Heart left ventricle (tissue), 16 donors: ENCODE measurements at regions not wholly inside any gene's neighbourhood (a gene's known extent, or its start where the extent isn't known, plus 50 kb on each side); places are given as distances from the start of the nearest gene placed in this dataset.

ENCODE experiments used
- ATAC-seq, 4 donors: fragments of 200-7000 bp; cut with Tn5 transposase; one replicate each; pipeline ENCODE4 v1.9.1; 2020 to 2022; ENCODE audit warnings: moderate library complexity in 4 of 4, mild to moderate bottlenecking in 3 of 4, moderate number of reproducible peaks in 1 of 4
- DNase-seq, 5 donors: peaks; one replicate each; pipeline ENCODE4 v3.0.0-alpha.2; 2020
- H3K27ac ChIP-seq, 12 donors: fragments of 200-600 bp; sonication (generic) in 4 of 12; one replicate each; pipeline versions ENCODE4 v1.5.0 to v1.8.0; 2016 to 2022; ENCODE audit warnings: mild to moderate bottlenecking in 2 of 12
- H3K27me3 ChIP-seq, 9 donors: fragments of 200-600 bp; sonication (generic) in 2 of 9; one replicate each; pipeline versions ENCODE4 v1.5.1 to v1.8.0; 2016 to 2022; ENCODE audit warnings: mild to moderate bottlenecking in 3 of 9
- H3K36me3 ChIP-seq, 9 donors: fragments of 200-600 bp; sonication (generic) in 2 of 9; one replicate each; pipeline versions ENCODE4 v1.5.0 to v1.8.0; 2018 to 2022; ENCODE audit warnings: mild to moderate bottlenecking in 2 of 9
- H3K4me1 ChIP-seq, 12 donors: fragments of 200-600 bp; sonication (generic) in 4 of 12; one replicate each; pipeline versions ENCODE4 v1.5.0 to v1.8.0; 2016 to 2022; ENCODE audit warnings: mild to moderate bottlenecking in 3 of 12
- H3K4me3 ChIP-seq, 12 donors: fragments of 200-600 bp; sonication (generic) in 4 of 12; one replicate each; pipeline versions ENCODE4 v1.5.0 to v1.8.0; 2017 to 2022; ENCODE audit warnings: mild to moderate bottlenecking in 9 of 12, moderate library complexity in 4 of 12
- H3K9me3 ChIP-seq, 12 donors: fragments of 200-600 bp; sonication (generic) in 4 of 12; one replicate each; pipeline versions ENCODE4 v1.5.0 to v1.8.0; 2016 to 2022; ENCODE audit warnings: mild to moderate bottlenecking in 1 of 12
- POLR2A ChIP-seq, 2 donors: fragments of 450-650 bp; IDR thresholded peaks; one replicate each; pipeline ENCODE4 v1.6.1; 2017; ENCODE audit warnings: antibody characterized with exemption in 2 of 2, mild to moderate bottlenecking in 2 of 2, moderate library complexity in 2 of 2
- WGBS, 4 donors: extraction: QIAGEN DNeasy Blood & Tissue Kit in 2 of 4; methylation state at CpG; one replicate each; pipeline versions ENCODE4 v1.1.5 to v1.1.7; 2013 to 2018; 5-methylcytosine and 5-hydroxymethylcytosine counted together
- intact Hi-C, 10 donors: fragments of 100-400 bp; cut with DNase I; formaldehyde crosslinking; loops; one replicate each; pipeline versions ENCODE4 v1.11.1 to v1.14.2; 2022
- TF ChIP-seq, protein P1 (sequence below), 12 donors: fragments of 200-600 bp; sonication (generic) in 4 of 12; IDR thresholded peaks; one replicate each; pipeline versions ENCODE4 v1.5.0 to v1.8.0; 2018 to 2022; ENCODE audit warnings: antibody characterized with exemption in 12 of 12, mild to moderate bottlenecking in 5 of 12
- donor health status: ischemic (EF 13 %, LVEDD 7.1; RV severe dilation, severe dysfunction).
- donor health status: healthy with polysubstance abuse.
- donor health status: DM: no; HTN: yes; CAD: no.
- donor health status: DM: no; HTN: no; CAD: no.
- donor health status: ischemic (EF 25% LVEDD 6.9; RV normal size, moderate dysfunction).
- donor health status: ischemic (EF 25% LVEDD 5.7; RV mildly dilated, moderate dysfunction).
- donor health status: healthy.
- donor health status: DM: yes; HTN: yes; CAD: no.
- donor health status: ischemic (EF 35%, LVEDD 5.7; RV mildly dilated, moderate dysfunction).
- donor health status: nonischemic (EF 11% LVEDD 7.7; RV severe dilation, severe dysfunction).
- donor health status: DM: yes; HTN: yes; CAD: no.
- donor health status: PGD.
- donor health status: ischemic (EF 29% LVEDD 5.4; RV normal size, mild dysfunction).
- donor health status: nonischemic (EF 23%, LVEDD 6.1; RV moderate dilation, normal function).

DNA sequence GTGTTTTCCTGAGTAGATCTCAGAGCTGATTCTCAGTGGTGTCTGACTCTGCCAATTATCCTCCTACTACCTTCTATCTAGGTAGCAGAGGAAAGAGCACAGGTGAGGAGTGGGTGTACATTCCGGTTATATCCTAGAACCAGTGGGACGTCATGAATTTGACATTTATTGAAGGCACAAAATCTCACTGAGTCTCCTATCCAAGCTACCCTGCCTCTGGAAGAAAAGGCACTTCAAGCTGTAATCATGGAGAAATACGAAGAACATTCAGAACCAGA lies 952.2 kb downstream of the TUSC7 start:
- WGBS, 4 donors, result 82 to 89% (median 87%) methylated on average over 3 of the region's 3 CpGs
- DNase-seq, result no peak

GRCh38 chr3:117665296-117665695 lies 955.7 kb downstream of the TUSC7 start:
- Histone ChIP-seq H3K4me3 (no peak overlapping the region), H3K36me3 (no peaks in the 10 kb centered on the region), H3K27me3 (peaks cover 0 to 8% (median 0%) of the 10 kb centered on the region in 9 donors), H3K9me3 (no peaks in the 10 kb centered on the region), H3K27ac (no peak overlapping the region), H3K4me1 (no peaks in the 10 kb centered on the region)
- TF ChIP-seq, protein P1, sequence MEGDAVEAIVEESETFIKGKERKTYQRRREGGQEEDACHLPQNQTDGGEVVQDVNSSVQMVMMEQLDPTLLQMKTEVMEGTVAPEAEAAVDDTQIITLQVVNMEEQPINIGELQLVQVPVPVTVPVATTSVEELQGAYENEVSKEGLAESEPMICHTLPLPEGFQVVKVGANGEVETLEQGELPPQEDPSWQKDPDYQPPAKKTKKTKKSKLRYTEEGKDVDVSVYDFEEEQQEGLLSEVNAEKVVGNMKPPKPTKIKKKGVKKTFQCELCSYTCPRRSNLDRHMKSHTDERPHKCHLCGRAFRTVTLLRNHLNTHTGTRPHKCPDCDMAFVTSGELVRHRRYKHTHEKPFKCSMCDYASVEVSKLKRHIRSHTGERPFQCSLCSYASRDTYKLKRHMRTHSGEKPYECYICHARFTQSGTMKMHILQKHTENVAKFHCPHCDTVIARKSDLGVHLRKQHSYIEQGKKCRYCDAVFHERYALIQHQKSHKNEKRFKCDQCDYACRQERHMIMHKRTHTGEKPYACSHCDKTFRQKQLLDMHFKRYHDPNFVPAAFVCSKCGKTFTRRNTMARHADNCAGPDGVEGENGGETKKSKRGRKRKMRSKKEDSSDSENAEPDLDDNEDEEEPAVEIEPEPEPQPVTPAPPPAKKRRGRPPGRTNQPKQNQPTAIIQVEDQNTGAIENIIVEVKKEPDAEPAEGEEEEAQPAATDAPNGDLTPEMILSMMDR (IDR thresholded peaks at IDR 0.05), result no peak
- TF ChIP-seq POLR2A (IDR thresholded peaks at IDR 0.05), result no peak
- DNase-seq (no peak), ATAC-seq (no peak)
- 36 to 48% (median 47%) methylated on average over 4 of the region's 4 CpGs for WGBS, 4 donors
- intact Hi-C loops, result no loop called here

More for the DNA sequence above, 952.2 kb downstream of the TUSC7 start:
- TF ChIP-seq POLR2A (IDR thresholded peaks at IDR 0.05), result no peak
- TF ChIP-seq, protein P1 (IDR thresholded peaks at IDR 0.05), result no peak
- Histone ChIP-seq H3K27ac (no peak overlapping the region), H3K4me3 (no peak overlapping the region), H3K27me3 (peaks cover 0 to 8% (median 0%) of the 10 kb centered on the region in 9 donors), H3K9me3 (no peaks in the 10 kb centered on the region), H3K36me3 (no peaks in the 10 kb centered on the region), H3K4me1 (no peaks in the 10 kb centered on the region)
- intact Hi-C loops, result no loop called here
- no peak for ATAC-seq

GRCh38 chr3:117666325-117666724 lies 956.7 kb downstream of the TUSC7 start:
- H3K27me3 ChIP-seq, result peaks cover 0 to 8% (median 0%) of the 10 kb centered on the region in 9 donors
- no peak overlapping the region for H3K27ac ChIP-seq
- H3K4me3 ChIP-seq, result no peak overlapping the region
- no peaks in the 10 kb centered on the region for H3K4me1 ChIP-seq
- no peak for DNase-seq
- ATAC-seq, result no peak
- no peaks in the 10 kb centered on the region for H3K36me3 ChIP-seq
- H3K9me3 ChIP-seq, result no peaks in the 10 kb centered on the region
- WGBS, 4 donors, result 18 to 33% (median 27%) methylated on average over 3 of the region's 3 CpGs
- intact Hi-C loops, result no loop called here
- TF ChIP-seq, protein P1 (IDR thresholded peaks at IDR 0.05), result no peak
- no peak for TF ChIP-seq POLR2A (IDR thresholded peaks at IDR 0.05)

GRCh38 chr3:117666812-117667211 lies 957.2 kb downstream of the TUSC7 start:
- no peaks in the 10 kb centered on the region for H3K9me3 ChIP-seq
- TF ChIP-seq, protein P1 (IDR thresholded peaks at IDR 0.05), result no peak
- no peak for TF ChIP-seq POLR2A (IDR thresholded peaks at IDR 0.05)
- 39 to 46% (median 42%) methylated on average over 3 of the region's 3 CpGs for WGBS, 4 donors
- no peaks in the 10 kb centered on the region for H3K36me3 ChIP-seq
- no peak for ATAC-seq
- H3K27ac ChIP-seq, result no peak overlapping the region
- no peak overlapping the region for H3K4me3 ChIP-seq
- peaks cover 0 to 8% (median 0%) of the 10 kb centered on the region in 9 donors for H3K27me3 ChIP-seq
- intact Hi-C loops, result no loop called here
- no peak for DNase-seq
- no peaks in the 10 kb centered on the region for H3K4me1 ChIP-seq
